ENCODE measurements at regions not wholly inside any gene's neighbourhood (a gene's known extent, or its start where the extent isn't known, plus 50 kb on each side); places are given as distances from the start of the nearest gene placed in this dataset.

DNA sequence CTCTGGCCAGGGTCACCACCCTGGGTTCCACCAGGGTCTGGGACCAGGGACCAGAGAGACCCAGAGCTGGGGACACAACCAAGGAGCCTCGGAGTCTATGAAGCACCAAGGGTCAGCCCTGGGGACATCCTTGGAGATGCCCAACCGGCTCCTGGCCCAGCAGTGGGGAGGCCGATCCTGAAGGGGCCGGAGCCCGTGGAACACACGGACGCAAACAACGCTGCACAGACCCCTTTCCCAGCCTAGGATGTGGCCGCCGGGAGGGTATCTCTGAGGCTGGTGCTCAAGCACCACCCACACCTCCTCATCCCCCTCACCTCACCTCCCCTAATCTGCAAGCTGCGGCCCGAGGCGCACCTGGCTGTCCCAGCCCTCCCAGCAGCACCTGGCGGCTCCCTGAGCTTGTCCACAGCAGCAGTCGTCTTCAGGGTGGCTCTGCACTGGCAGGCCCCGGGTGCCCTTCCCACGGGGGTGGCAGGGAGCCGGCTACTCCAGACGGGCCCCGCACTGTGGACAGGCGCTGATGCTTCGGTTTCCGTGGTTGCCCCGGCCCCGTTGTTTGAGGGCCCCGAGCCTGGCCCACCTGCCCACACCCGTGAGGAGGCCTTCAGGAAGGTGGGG lies 146.8 kb upstream of the C14orf180 start:
- H3K27ac ChIP-seq (ENCODE audit: low read depth, low read length): no peak overlapping the region
- intact Hi-C loops (cut with micrococcal nuclease): no loop called here
- peaks cover 19% of the 10 kb centered on the region in 2 experiments for H3K4me1 ChIP-seq (ENCODE audit: control insufficient read depth in 1 of 2, insufficient read depth in 2 of 2, low read length in 2 of 2)
- DNase-seq (ENCODE audit: low read depth, low spot score) (no peak), ATAC-seq (no peak)
- no peak overlapping the region for H3K9ac ChIP-seq (ENCODE audit: low read length)
- TF ChIP-seq POLR2A (IDR thresholded peaks at IDR 0.05; ENCODE audit: borderline replicate concordance, extremely low read depth, insufficient read depth, insufficient read length) (no peak), JUND (IDR thresholded peaks at IDR 0.05) (no peak), SP1 (IDR thresholded peaks at IDR 0.05; ENCODE audit: low read depth) (no peak), SRF (IDR thresholded peaks at IDR 0.05; ENCODE audit: low read depth) (no peak), EGR1 (IDR thresholded peaks at IDR 0.05; ENCODE audit: low read depth) (no peak), RAD21 (IDR thresholded peaks at IDR 0.05; ENCODE audit: low read depth) (no peak), ELF1 (IDR thresholded peaks at IDR 0.05; ENCODE audit: borderline replicate concordance, low read depth) (no peak), YY1 (IDR thresholded peaks at IDR 0.05; ENCODE audit: extremely low read depth, insufficient replicate concordance, low read depth, low read length) (no peak), SIN3A (IDR thresholded peaks at IDR 0.05; ENCODE audit: low read depth) (no peak), ZFX (IDR thresholded peaks at IDR 0.05) (no peak), FOSL1 (IDR thresholded peaks at IDR 0.05; ENCODE audit: low read depth) (no peak), EZH2 (IDR thresholded peaks at IDR 0.05) (no peak)
- TF ChIP-seq, protein P1, sequence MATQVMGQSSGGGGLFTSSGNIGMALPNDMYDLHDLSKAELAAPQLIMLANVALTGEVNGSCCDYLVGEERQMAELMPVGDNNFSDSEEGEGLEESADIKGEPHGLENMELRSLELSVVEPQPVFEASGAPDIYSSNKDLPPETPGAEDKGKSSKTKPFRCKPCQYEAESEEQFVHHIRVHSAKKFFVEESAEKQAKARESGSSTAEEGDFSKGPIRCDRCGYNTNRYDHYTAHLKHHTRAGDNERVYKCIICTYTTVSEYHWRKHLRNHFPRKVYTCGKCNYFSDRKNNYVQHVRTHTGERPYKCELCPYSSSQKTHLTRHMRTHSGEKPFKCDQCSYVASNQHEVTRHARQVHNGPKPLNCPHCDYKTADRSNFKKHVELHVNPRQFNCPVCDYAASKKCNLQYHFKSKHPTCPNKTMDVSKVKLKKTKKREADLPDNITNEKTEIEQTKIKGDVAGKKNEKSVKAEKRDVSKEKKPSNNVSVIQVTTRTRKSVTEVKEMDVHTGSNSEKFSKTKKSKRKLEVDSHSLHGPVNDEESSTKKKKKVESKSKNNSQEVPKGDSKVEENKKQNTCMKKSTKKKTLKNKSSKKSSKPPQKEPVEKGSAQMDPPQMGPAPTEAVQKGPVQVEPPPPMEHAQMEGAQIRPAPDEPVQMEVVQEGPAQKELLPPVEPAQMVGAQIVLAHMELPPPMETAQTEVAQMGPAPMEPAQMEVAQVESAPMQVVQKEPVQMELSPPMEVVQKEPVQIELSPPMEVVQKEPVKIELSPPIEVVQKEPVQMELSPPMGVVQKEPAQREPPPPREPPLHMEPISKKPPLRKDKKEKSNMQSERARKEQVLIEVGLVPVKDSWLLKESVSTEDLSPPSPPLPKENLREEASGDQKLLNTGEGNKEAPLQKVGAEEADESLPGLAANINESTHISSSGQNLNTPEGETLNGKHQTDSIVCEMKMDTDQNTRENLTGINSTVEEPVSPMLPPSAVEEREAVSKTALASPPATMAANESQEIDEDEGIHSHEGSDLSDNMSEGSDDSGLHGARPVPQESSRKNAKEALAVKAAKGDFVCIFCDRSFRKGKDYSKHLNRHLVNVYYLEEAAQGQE (IDR thresholded peaks at IDR 0.05; ENCODE audit: low read depth): no peak
- TF ChIP-seq, protein P2, sequence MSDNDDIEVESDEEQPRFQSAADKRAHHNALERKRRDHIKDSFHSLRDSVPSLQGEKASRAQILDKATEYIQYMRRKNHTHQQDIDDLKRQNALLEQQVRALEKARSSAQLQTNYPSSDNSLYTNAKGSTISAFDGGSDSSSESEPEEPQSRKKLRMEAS (IDR thresholded peaks at IDR 0.05): no peak
- no peaks in the 10 kb centered on the region for H3K9me2 ChIP-seq (ENCODE audit: insufficient read depth)
- no peaks in the 10 kb centered on the region for H3K79me2 ChIP-seq (ENCODE audit: insufficient read depth, low read length)
- H3K4me3 ChIP-seq (replicated peaks in 1 of 2; ENCODE audit: low read depth in 1 of 2, low read length in 2 of 2): no peak overlapping the region
- H3K4me2 ChIP-seq (ENCODE audit: low read length): no peak overlapping the region
- H3K27me3 ChIP-seq (ENCODE audit: insufficient read depth, low read length): no peaks in the 10 kb centered on the region
- no peaks in the 10 kb centered on the region for H3K36me3 ChIP-seq (ENCODE audit: control insufficient read depth in 1 of 2, insufficient read depth in 2 of 2, low read length in 2 of 2)
- no peaks in the 10 kb centered on the region for H4K20me1 ChIP-seq (ENCODE audit: insufficient read depth)
- H3K9me3 ChIP-seq (ENCODE audit: control insufficient read depth in 1 of 2, insufficient read depth in 1 of 2, low read depth in 1 of 2, low read length in 2 of 2): no peaks in the 10 kb centered on the region
- CTCF ChIA-PET: no interaction called here
- H2AFZ ChIP-seq (ENCODE audit: low read depth, low read length, poor library complexity, severe bottlenecking): no peak overlapping the region
- POLR2A ChIA-PET: no interaction called here
- RAD21 ChIA-PET (ENCODE audit: low non-redundant PET in 1 of 2, low total read pairs in 2 of 2, uncharacterized antibody in 2 of 2, unreplicated experiment in 2 of 2): no interaction called here
- no TSS peak for BruUV-seq (replicated peaks)
